ENCODE measurements at regions not wholly inside any gene's neighbourhood (a gene's known extent, or its start where the extent isn't known, plus 50 kb on each side); places are given as distances from the start of the nearest gene placed in this dataset.
"Not testable (repeated sequence)": the region's sequence is repeated elsewhere in the genome, so short reads cannot be mapped to it uniquely, and the experiment has no call there.

DNA sequence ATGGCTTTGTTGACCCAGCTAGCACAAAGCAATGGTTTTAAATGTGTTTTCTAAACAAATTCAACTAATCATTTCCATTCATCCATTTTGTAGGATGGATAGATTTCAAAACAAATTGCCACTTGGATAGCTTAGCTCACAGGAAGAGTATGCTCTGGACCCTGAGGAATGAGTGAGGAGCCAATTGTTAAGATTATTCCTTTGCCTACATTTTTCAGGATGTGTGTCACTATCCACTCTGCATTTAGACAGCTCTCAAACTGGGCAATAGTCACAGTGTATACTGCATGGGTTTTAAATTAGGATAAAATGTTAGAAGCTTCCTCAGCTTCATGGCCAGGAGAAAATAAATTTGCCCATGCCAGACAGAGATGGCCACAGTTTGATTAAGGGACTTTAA is 605.6 kb upstream of the TEX47 start:
- no peak for DNase-seq

DNA sequence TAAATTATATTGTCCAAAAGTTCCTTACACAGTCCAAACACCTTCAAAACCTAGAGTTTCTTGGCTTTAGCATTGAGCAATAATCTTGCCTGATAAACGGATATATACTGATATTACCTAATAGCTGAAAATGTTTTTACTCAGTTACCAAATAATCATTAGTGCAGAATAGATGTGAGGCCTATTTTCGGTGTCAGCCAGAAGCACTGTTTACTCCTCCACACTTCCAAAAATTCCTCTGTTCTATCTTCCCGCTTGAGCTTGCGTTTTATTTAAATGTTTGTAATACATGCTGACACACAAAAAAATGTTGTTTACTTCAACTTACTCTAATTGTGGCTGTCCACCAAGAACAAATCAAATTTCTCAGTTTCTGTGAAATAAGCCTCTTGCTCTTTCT is 606.2 kb upstream of the TEX47 start:
- no peak for DNase-seq

DNA sequence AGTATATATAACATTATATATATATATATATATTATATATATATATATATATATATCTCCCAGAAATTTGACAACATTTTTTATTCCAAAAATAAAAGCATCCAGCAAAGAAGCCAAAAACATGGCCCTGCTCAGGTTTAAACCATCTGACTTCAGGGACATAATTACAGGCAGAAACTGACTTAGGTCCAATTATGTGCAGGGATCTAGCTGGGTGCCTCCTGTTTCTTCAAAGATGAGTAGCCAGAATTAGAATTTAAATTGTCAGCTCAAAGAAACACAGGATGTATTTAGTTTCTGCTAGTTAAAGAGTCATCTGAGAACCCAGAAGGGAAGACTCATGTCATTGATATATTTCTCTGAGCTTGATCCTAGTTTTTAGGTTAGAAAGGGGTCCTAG is 656.4 kb upstream of the TEX47 start:
- DNase-seq: no peak

DNA sequence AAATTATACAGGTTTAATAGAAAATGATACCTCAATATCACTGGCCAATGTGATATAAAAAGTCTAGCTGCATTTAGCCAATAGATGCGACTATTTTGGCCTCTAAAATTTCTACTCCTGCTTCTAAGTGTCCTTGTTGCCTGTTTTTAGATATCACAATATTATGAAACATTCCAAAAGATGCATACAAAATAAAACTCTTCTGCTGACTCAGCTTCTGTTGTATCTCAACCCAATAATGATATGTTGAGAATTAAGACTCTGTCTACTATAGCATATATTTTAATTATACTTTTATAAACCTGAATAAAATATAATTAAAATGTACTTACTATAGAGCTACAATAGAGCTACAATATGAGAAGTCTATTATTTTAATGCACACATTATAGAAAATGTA is 661.0 kb upstream of the TEX47 start:
- DNase-seq: no peak

DNA sequence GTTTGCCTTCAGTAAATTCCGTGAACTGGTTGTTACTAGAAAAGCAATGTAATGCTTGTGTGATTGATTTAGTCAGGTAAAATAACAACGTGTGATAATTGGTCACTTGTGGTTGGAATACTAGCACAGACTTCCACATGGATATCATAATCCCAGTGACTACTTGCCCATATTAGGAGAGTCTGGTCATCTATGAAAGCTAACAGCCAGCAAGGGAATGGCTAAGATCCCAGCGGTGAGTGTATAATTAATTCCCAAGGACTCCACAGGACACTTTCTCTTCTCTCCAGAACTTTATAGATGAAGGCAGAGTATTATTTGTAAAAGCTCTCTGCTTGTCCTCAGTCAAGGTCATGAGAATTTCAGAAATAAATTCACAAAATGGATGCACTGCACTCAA is 662.6 kb upstream of the TEX47 start:
- no peak for DNase-seq

DNA sequence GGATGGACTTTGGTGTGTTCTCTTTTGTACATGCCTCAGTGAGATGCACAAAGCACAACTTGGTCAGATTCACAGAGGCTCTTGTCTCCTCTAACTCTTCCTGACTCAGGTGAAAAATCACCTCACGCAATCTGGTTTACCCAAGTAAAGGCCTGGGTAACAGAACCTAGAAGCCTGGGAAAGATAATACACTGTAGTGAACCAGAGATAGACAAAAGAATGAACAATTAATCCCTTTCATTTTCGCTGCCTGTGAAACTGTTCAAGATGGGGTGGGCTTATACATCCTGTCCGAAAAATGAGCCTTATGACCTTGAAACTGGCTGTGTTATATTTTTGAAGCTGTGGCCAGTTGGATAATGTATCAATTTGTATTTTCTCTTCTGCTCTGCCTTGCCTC is 678.9 kb upstream of the TEX47 start:
- DNase-seq: no peak

DNA sequence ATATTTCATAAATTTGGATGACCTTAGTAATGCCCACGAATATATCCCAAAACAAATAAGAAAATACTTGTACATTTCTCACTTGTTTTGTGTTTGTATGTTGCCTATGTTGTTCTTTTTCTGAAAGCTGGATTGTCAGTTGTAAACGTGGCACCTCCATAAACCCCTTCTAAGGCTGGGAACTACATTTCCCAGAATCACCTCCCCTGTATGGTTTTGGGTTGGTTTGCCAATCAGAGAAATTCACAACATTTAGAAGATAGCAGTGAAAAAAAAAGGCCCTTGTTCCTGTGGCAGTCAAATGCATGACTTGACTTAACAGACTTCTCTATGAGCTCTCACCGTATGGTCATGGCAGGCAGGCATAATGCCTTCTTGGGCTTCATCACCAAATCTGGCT is 676.3 kb upstream of the STEAP1 start:
- DNase-seq: no peak

DNA sequence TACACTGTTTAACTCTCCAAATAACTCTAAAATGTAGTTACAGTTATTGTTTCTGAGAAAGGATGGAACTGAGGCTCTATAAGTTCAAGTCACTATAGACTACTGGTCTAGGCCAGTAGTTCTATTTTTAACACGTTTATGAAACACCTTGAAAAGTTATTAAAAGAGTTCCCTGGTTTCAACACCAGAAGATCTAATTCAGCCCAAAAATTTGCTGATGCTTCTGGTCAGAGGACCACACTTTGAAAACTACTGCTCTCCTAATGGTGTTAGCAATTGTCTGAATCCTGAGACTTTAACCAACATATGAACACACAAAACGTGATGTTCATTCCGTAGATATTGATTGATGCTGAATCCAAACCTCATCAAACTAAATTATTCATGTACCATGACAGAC is 658.6 kb upstream of the STEAP1 start:
- DNase-seq: no peak

DNA sequence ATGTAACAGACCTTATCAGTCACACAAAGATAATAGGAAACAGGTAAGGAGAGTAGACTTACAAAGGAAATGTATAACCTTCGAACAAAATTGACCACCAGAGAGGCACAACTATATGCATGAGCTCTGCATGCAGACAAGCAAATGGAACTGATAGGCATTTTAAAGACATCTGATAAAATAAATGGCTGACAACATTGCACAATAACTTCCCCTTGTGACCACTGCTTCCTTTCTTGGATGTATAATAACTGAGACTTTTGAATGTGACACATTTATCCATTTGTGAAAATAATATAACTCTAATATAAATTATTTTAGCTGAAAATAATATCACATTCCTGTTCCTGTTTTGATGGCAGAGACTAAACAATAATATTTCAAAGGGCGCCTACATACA is 654.2 kb upstream of the STEAP1 start:
- no peak for DNase-seq

DNA sequence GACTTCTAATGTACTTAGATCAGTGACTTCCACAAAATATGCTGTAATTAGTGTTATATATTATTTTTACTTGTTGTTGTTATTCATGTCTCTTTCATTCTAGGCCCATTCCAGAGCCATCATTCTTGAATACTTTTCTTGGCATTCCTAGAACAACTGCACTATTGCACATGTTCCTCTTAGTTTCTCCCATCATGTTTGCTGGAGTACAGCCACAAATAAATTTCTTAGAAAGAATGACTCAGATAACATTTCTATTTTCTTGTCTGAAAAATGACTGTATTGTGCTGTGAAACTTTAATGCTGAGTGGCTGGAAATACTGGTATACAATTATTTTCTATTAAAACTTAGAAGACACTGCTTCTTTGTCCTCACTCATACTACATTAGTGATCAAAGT is 651.0 kb upstream of the STEAP1 start:
- DNase-seq: no peak

DNA sequence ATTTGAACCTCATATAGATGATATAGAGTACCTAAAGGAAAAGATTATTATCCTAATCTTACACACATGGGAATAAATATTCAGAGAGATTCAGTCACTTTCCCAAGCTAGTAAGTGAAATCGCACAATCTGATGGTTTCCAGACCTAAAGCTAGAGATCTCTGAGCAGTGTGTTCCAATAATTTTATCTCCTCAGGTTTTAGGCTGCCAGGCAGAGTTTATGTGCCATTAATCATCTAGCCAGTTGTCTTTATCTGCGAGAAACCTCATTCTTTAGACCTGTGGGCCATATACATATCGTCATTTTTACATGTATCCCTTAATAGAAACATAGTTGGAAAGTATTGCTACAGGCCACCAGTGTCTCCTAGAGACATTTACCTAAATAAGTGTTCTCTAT is 647.2 kb upstream of the STEAP1 start:
- DNase-seq: no peak

DNA sequence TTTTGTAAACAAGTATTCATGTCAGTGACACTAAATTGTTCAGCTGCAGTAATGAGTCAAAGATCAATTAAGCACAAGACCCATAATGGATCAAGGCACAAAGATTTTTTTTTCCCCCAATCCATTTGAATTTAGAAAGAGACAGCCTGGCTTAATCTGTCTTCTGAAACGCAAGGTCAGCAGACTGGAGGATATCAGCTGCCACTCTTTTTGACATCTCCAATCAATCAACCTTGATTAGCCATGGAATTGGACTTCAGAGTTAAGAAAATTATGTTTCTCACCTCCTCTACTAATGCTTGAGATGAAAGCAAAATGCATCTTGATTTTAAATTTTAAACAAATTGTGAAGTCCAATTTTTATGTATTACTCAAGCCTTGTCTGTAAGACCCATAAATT is 642.4 kb upstream of the STEAP1 start:
- no peak for DNase-seq

DNA sequence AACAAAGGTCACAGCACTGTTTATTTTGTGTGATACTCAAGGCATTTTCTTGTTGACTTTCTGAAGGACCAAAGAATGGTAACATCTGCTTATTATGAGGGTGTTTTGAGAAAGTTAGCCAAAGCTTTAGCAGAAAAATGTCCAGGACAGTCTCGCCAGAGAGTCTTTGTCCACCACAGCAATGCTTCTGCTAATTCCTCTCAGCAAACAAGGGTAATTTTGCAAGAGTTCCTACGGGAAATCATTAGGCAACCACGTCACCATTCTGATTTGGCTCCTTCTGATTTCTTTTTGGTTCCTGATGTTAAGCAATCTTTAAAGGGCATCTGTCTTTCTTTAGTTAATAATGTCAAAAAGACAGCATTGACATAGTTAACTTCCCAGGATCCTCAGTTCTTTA is 639.3 kb upstream of the STEAP1 start:
- DNase-seq: no peak

DNA sequence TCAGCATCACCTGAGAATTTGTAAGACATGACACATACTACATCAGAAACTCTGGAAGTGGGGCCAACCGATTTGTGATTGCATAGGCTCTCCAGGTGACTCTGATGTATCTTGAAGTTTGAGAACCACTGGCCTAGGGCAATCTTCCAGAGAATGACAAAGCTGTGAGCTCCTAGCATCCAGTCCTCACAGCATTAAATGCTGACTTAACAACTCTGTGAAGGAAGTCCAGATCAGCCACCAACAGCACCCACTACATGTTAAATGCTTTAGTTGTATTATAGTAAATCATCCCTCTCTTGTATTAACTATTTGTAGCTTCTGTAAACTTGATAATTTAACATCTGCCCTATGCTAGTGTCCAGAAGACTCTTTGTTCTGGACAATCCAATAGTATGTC is 636.5 kb upstream of the STEAP1 start:
- DNase-seq: no peak

DNA sequence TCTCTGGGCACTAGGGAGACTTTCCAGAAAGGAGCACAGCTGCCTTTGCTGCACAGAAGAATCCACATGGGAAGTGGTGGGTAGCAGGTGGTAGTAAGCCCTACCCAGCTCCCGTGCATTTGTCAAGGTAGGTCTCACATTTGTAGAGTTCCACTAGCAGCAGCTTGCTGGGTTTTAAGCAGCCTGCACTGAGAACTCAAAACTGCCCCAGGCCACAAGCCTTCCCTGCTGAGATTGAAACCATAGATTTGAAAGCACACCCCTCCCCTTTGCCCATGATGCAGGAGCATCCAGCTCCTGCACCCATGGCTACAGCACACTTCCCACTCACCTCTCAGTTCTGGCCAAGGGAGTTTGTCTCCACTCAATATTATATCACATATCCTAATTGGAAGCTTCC is 604.5 kb upstream of the STEAP1 start:
- DNase-seq: no peak

DNA sequence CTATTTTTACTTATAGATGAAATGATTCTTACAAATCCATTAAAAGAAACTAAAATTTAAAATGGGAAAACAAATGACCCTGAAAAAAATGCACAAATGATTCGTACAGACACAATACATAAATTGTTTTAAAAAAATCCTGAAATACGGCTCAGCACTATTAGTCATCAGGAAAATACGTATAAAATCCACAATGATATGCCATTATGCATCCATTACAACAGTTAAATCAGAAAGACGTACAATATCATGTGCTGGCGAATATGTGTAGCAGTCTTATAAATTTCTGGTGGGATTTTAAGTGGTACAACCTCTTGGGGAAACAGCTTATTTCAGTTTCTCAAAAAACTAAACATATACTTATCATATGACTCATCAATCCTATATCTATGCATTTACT is 600.1 kb upstream of the STEAP1 start:
- no peak for DNase-seq

DNA sequence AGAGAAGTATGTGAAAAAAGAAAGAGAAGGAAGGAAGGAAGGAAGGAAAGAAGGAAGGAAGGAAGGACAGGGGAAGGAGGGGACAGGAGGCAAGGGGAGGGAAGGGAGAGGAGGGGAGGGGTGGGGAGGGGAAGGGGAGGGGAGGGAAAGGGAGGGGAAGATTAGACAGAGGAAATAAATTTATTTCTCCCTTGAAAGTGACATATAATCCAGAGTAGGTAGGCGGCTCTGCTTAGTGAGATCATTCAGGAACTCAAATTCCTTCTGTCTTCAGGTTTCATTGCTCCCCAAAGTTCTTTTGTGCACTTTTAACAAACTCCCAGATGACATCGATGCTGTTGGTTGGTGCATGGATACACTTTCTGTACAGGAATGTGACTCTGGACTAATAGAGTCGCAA is 594.7 kb upstream of the STEAP1 start:
- DNase-seq: no peak

DNA sequence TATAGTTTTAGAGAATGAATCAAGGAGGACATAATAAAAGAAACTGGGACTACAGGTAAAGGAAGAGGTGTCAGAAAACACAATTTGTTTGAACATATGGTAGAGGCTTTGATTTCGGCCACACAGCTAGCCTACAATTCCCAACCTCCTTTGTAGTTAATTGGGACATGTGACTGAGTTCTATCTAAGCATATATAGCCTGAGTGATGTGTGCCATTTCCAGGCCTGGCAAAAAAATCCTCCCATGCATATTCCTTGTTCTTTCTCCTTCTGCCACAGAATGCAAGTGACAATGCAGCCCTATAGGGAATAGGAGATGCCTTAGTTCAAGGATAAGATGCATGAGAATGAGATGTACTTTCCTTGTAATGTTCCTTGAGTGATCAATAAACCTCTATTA is 590.7 kb upstream of the STEAP1 start:
- DNase-seq: no peak

DNA sequence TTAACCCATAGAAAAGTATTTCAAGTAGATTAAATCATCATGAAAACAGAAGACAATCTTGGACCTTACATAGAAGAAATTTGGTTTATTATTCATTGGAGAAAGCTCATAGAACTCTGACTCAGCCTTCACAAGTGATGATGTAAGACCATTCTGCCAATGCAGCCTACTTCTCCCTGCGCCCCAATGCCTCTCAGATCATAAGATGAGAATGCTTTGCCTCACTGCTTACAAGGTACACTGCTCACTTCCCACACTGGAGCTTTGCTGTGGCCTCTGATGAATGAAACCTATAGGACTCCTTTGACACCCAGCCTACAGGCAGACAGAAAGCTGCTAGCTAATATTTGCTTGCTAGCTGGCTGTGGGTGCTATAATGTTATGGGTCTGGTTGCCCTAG is 569.4 kb upstream of the STEAP1 start:
- DNase-seq: no peak

DNA sequence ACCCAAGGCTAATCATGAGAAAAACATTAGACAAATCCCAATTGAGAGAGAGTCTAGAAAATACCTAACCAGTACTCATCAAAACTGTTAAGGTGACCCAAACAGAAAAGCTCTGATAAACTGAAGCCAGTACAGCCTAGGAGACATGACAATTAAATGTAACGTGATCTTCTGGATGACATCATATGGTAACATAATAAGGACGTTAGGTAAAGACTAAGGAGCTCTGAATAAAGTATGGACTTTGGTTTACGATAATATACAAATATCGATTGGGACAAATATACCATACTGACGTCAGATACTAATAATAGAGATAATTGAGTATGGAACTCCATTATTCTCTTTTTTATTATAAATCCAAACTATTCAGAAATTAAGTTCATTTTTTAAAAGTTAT is 561.1 kb upstream of the STEAP1 start:
- no peak for DNase-seq

DNA sequence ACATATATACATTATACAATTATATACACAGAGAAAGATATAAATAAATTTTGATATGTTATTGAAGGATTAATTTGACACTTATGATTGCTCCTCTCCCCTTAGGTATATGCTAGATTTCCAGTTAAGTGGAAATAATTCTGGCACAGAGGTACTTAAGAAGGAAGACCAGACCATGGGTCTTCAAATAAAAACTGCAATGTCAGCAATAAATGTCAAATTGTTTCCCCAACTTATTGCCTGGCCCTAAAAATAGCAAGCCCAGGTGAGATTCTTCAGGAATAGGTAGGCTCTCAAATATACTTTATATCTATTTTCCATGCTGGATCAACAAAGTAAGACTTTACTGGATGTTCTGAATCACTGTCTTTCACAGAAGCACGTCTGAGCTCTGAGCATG is 551.3 kb upstream of the STEAP1 start:
- no peak for DNase-seq

DNA sequence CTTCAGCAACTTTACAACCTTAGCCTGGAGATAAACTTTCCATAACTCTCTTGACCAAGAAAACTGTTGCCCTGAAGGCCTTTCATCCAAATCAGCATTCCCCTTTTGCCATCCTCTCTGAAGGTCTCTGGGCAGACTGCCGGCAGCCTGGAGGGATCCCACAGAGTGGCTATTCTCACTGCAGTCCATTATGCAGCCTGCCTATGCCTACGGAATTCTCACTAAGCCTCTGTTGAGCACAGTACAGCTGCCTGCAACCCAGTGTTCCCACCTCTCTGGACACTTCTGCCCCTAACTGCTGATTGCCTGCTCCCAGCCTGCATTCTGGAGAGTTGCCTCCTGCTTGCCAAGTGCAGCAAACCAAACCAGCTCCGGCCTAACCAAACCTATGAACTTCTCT is 548.9 kb upstream of the STEAP1 start:
- DNase-seq: no peak

DNA sequence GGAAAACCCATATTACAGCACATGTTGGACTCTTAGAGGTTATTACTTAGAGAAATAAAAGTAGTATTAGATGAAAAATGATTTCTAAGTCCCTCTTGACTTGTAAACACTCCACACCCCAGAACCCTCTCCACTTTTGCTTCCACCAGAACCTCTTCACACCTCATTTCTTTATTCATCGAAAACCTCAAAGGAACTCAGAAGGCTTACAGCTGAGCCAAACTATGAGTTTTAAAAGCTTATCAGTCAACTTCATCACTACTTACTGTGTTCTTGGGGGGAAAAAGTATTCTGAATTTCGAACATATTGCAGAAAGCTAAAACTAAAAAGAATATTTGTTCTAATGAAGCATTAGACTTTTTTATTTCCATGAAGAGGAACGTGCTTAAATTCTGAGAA is 547.8 kb upstream of the STEAP1 start:
- no peak for DNase-seq

DNA sequence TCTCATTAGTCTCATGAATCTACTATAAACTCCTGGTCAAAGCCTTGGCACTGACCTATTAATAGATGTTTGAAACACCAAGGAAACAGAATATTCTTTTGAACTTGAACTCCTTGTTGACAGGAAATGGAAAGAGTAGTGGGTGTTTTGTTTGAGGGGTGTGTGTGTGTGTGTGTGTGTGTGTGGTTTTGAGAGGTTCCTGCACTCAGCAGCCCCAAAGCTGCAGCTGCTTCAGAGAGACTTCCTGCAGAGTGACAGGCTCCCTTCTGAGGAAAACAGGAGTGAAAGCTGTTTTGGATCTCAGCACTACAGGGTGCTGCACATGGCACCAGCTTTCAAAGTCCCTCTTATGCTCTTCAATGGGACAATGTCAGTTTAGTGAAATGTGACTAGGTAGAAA is 546.5 kb upstream of the STEAP1 start:
- DNase-seq: peak in 1 of 2 donors; percentile 10

DNA sequence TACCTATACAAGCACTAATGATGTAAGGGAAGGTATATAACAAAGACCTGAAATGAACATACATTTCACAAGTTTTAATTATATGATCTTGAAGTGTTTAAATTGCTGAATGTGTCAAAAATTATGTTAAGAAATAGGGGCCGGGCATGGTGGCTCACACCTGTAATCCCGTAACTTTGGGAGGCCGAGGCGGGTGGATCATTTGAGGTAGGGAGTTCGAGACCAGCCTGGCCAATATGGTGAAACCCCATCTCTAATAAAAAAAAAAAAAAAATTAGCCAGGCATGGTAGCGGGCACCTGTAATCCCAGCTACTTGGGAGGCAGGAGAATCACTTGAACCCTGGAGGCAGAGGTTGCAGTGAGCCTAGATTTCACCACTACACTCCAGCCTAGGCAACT is 537.4 kb upstream of the STEAP1 start:
- not testable (repeated sequence) for DNase-seq

DNA sequence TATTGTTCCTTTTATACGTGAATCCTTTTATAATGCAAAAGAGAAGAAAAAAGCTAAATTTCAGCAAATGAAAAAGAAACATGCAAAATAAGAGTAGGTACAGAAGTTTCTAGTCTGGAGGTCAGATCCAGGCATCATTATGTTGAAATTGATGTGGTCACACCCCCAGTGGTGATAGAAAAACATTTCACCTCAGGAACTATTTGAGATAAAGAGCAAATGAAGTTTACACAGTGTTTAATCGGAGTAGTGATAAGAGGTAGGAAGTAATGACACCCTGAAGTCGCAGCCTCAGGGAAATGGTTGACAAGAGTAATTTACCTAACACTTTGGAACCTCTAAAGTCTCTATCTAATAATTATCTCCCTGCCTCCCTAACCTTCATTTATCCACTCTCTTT is 536.0 kb upstream of the STEAP1 start:
- DNase-seq: no peak
